HG02610 (cell line): ENCODE measurements at regions not wholly inside any gene's neighbourhood (a gene's known extent, or its start where the extent isn't known, plus 50 kb on each side); places are given as distances from the start of the nearest gene placed in this dataset.
"Not testable (repeated sequence)": the region's sequence is repeated elsewhere in the genome, so short reads cannot be mapped to it uniquely, and the experiment has no call there.

ENCODE experiments used
- ATAC-seq: cut with Tn5 transposase; IDR thresholded peaks from one replicate; pipeline ENCODE4 v1.9.1; 2021; ENCODE audit warnings: mild to moderate bottlenecking, moderate library complexity; ENCODE audit not compliant: unreplicated experiment

DNA sequence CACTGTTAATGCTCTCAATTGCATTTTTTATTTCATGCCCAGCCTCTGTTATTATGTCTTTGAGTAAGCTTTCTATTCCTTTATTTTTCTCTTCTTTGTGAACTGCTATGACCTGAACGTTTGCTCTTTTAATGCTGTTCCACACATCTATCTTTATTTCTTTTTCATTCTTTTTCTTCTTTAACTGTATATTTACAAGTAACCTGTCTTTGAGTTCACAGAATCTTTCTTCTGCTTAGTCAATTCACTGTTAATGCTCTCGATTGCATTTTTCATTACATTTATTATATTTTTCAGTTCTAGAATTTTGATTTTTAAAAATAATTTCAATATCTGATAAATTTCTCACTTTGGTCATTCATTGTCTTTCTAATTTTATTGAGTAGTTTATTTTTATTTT is 316.3 kb upstream of the MEF2C start:
- ATAC-seq, result no peak

DNA sequence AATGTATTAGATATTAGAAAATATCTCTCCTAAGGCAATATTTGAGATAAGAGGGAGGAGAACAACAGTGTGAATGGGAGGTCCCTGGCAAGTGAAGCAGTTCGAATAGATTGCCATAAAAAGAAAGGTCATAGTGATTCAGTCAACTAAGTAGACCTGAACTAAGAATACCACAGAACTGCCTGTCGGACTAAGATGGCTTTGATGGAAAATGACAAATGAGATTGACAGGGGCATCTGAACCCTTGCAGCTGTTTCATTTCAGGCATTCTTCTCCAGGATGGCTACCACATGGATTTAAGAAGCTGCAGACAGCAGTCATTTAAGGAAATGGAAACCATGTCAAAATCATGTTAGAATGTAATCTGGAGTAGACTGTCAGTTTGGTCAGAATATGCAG is 308.4 kb upstream of the MEF2C start:
- no peak for ATAC-seq

DNA sequence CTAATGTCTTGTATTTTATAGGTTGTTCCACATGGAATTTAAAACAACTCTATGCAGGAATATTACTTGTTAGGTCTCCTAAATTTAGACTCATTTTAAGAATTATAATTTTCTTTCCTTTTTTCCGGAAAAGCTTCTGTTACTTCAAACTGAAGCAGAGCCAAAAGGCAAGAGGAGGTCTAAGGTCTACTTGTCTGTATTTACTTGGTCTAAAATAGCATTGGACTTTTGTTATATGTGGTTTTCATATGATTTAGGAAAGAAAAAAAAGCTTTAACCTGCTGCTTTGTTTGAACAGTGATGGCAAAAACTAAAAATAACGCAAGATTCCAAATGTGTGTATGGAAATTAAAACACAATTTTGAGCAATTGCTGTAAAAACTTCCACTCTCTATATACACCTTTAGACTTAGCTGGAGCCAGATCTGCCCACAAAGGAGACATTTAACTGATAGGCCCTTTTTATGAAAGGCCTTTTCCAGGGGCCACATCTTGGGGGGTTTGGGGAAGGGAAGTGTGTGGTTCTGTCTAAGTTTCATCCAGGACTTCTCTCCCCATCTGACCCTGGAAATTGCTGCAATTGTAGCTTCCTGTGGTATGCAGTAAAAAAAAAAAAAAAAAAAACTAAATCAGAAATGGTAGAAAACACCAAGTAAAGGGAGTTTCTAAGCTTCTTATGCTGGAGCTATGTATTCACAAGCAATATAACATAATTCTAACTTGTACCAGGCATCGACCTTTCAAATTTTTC is 307.7 kb upstream of the MEF2C start:
- no peak for ATAC-seq

DNA sequence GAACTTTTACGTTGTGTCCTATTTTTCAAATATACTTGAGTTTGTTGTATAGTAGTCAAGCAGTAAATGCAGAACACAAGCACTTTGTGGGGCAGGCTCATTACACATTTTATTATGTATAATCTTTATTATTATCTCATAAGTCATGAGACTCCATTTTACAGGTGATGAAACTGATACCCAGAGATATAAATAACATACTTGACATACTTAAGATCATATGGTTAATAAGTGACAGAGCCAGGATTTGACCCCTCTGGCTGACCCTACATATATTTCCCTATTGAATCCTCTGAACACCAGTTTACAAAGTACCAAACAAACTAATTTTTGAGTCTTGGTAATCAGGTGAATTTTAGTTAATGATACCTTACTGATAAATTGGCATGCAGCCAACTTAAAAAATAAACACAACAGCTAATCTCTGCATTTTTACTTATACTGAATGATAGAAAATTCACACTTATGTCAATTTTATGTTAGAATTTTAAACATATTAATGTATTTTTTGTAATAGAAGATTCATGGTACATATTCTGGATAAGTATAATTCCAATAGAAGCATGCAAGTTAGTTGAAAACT is 305.0 kb upstream of the MEF2C start:
- no peak for ATAC-seq

DNA sequence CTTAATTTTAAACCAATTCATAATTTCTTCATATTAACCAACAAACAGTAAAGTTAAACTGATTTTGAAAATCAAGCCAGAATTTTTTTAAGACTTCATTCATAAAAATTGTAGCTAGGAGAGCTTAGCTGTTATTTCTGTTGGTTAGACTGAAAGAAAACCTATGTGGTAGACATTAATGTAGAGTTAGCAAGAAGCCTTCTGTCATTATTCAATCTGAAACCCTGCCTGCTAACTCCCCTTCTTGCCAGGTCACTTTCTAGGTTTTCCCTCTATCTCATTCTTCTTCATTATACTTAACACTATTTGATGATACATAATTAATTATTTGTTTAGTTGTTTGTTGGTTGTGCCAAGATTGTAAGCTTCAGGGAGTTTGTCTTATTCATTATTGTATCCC is 304.3 kb upstream of the MEF2C start:
- ATAC-seq, result no peak

DNA sequence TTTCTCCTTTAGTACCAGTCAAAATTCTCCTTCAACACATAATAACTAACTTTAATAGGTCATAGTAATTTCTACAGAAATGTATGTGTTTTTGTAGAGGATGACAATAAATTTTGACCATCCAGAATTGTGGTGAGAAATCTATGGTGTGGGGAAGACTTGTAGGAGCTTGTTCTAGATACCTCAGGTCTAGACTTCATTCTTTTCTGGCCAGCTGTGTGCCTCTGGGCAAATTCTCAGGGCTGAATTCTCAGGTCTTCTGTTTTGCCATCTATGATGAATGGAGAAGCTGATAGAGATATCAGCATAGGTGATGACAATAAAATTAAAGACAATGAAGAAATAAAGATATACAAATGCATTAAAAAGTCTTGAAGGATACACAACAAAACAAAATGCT is 298.6 kb upstream of the MEF2C start:
- ATAC-seq, result no peak

DNA sequence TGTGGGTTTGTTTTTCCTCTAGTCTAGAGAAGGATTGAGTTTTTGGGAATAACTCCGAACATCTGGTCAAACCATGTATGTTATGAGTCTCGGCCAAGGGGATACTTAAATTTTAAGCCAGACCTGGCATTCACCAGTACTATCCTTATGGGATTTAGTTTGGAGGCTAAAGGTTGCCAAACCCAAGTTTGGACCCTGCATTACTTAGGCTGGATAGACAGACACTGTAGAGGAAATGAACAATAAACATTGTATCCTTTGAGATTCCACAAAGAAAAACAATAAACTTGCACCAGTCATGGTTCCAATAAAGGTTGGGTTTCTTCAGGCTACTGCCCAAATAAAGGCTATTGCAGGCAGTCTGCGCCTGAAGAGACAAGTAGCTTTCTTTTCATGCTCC is 296.7 kb upstream of the MEF2C start:
- no peak for ATAC-seq

DNA sequence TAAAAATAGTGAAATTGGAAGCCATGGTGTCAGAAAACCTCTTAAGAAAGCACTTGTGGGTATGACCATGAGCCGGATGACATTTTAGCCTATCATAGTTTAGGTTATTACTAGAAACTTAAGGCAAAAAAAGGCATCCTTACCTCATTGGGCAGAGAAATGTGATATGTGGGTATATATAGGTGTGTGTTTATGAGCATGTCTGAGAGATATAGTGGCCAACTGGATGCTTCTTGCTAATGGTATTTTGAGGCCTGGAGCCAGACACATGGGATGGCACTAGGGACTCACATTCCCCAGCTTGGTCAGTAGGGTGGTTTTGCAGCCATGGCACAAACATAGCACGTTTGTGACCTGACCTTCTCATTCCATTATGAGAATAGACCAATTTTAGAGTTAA is 295.6 kb upstream of the MEF2C start:
- no peak for ATAC-seq

DNA sequence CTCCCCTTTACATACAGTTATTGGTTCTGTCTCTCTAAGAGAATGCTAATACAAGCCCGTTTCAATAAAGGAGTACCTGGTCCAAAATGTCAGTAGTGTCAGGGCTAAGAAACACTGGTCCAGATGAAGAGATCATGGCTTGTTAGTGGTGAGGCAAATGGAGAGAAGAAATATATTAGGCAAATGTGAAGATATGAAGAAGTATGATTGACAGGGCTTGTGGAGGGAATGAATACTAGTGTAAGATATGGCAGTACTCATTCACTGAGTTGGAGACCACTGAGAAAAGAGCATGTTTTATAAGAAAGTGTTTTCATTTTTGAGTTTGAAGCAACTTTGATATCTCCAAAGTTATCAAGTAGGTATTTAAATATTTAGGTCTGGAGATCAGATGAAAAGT is 290.5 kb upstream of the MEF2C start:
- ATAC-seq, result no peak

DNA sequence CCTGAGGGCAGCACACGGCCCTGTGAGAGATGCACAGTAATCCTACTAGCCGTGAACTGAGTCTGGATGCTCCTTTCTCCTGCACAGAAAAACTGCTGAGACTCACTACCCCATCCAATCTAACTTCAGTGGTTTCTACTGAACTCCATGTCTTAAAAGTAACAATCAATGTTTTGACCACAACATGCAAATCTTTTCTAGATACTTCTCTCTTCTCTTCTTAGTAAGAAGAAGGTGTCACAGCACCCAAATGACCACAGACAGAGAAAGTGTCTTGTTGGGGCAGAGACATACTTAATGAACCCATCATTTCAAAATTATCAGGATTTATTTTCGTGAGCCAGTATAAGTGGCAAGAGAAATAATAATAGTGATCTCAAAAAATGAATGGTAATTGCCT is 285.8 kb upstream of the MEF2C start:
- peak; percentile 91 for ATAC-seq

DNA sequence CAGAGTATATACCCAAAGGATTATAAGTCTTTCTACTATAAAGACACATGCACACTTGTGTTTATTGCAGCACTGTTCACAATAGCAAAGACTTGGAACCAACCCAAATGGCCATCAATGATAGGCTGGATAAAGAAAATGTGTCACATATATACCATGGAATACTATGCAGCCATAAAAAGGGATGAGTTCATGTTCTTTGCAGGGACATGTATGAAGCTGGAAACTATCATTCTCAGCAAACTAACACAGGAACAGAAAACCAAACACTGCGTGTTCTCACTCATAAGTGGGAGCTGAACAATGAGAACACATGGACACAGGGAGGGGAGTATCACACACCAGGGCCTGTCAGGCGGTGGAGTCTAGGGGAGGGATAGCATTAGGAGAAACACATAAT is 281.7 kb upstream of the MEF2C start:
- not testable (repeated sequence) for ATAC-seq

DNA sequence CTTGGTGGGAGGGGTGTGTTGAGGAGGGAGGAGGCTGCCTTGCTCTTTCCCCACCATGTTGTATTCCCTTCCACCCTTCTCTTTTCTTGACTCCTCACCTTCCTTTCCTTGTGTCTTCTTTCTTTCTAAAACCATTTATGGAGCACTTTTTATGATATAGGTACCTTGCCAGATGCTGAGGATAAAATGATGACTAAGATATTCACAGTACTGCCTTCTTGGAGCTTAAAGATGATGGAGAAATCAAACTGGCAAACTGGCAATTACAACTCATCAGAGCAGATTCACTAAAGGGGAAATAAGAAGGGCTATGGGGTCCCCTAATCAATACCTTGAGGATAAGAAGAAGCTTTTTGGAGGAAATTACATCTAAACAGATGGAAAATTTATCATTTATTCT is 273.2 kb upstream of the MEF2C start:
- no peak for ATAC-seq

DNA sequence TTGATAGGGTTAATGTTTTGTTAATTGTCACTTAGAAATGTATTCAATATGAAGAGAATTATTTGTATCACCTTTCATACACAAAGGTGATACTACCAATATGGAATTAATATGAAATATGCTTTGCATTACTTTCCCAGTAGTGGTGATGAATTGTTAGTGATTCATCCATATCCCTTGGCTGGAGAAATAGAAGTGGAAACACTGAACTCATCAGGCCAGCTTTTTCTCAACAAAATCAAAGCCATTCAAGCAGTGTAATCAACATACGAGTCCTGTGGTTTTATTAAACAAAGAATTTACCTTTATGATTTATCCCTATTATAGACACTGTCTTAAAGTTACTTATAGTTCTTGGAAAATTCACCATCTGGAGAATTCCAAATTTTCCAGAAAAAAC is 264.0 kb upstream of the MEF2C start:
- no peak for ATAC-seq

DNA sequence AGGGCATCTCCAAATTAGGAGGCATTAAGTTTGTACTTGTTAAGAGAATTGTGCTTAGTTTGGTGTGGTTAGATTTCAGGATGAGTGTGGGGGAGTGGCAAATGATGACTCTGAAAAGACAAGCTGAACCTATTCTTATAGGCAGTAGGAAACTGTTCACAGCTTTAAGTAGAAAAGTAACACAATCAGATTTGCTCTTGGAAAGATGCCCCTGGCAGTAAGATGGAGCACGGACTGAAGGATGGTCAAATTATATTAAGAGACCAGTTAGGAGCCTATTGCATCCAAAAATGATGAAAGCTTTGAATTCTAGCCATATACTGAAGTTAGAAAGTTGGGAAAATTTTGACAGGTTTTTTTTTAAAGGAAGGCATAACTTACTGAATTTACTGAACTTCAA is 254.2 kb upstream of the MEF2C start:
- no peak for ATAC-seq

DNA sequence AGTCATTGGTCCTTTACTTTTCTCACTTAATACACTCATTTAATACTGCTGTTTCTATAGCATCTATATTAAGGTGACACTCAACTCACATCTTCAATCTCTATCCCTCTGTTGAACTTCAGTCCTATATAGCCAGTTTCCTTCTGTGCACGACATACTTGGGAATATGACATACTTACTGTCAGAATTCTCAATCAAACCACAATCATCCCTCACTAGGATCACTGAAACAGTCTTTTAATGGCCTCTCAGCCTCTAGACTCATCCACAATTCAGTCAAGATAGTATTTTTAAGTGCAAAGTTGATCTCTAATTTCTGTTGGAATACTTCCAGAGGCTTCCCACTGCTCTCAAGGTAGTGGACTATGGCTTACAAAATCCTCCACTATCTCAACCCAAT is 251.0 kb upstream of the MEF2C start:
- ATAC-seq, result no peak

DNA sequence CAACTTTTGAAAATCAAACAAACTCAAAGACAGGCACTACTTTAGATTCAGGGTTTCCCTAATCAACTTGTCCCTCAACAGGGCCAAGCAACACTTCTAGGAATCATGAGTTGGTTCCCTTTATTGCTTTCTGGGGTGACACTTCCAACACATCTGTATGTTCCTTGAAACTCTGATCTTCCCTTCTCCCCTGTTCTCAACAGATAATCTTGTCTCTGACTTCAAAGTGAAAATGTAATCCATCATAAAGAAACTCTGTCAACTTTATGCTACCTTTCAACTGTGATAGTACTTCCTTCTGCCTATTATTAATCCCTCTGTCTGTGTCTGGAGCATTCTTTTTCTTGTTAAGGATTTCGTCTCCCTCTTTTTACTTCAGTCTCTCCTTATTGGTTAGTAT is 250.1 kb upstream of the MEF2C start:
- ATAC-seq, result no peak

DNA sequence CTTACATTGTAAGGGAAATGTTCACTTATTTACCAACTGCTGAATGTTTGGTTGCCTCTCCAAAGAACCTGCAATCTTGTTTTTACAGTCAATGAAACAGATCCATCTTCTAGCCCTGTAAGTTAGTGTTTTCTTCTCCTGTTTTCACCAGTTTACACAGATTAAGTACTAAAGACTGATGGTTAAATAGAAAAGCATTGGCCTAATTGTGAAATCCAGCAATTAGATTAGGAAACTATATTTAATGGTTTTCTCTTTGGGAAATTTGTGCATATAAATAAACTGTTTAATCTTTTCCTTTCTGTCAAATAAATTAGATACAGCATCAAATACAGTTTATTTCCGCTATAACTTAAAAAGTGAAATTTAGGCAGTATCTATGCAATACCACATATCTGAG is 247.9 kb upstream of the MEF2C start:
- no peak for ATAC-seq

DNA sequence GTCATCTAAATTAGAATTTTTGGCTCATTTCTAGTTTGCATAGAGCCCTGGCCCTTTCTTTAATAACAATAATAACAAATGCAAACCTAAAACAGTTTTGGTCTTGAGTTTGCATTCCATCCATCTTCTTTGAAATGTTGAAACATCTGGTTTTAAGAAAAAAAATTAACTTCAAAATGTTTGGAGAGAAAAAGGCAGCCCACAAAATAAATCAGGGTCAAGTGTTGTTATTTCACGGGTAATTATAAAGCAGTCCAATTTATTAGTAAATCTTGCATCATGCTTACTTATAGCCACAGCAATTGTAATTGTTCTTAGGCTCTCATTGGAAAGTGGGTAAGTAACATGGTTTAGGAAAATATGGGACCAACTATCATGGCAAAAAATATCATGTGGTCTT is 247.0 kb upstream of the MEF2C start:
- ATAC-seq, result no peak

DNA sequence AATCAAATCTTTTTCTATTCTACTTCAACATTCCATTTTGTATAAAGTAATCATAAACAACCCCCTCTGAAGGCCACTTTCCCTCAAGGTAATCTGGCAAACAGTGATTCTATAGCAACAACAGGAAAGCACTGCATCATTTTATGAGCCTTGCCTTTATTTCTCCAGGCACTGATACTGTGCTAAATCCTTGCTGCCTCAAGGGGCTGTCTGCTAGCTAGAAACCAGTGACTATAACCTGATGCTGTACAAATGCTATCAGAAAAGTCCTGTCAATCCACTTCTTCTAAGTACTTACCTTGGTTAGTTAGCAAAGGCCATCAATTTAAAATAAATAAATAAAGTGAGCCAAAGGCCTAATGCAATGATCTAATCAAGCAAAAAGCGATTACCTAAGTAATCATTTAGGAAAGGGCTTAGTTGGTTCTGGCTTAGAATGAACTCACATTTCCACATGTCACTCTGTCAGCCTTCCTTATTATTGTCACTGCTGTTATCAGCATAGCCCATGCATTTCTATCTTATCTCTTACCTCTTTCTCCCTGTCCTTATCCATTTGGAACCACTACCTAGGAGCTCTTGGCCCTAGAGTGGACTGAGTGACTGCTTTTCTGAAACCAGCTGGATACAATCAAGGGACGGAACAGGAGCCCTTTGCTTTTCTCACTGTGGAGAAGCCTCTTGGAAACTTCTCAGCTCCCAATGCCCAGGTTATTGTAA is 246.1 kb upstream of the MEF2C start:
- no peak for ATAC-seq

DNA sequence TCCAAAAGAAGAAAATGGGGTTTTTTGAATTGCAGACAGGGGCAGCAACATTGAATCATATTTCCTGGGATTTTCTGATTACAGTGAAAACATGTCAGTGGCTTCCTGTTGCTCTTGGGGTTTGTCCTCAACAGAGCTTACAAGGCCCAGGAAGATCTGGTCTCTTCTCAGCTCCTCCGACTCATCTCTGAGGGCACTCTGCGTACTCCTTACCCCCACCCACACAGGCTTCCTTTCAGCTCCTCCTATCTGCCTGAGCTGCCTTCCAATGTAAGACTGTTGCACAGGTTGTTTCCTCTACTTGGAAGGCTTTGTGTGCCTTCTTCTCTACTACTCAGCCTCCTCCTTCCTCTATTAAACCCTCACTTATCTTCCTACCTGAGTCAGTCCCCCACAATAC is 245.1 kb upstream of the MEF2C start:
- no peak for ATAC-seq

DNA sequence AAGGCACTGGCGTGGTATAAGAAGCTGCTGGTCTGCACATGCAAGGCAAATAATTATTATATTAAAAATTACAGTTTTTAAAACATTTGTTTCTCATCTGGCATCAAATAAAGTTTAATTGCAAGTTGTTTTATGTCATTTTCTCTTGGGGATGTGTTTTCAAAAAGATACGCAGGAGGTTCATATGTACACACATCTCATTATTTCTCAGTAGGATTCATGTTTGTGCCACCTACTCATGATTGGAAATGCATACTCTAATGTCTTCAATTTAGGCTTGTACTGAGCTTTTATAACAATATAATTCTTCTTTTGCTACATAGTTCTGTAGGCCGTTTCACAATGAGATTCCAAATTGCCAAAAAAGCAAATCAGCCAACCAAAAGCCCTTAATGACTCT is 244.2 kb upstream of the MEF2C start:
- ATAC-seq, result no peak

DNA sequence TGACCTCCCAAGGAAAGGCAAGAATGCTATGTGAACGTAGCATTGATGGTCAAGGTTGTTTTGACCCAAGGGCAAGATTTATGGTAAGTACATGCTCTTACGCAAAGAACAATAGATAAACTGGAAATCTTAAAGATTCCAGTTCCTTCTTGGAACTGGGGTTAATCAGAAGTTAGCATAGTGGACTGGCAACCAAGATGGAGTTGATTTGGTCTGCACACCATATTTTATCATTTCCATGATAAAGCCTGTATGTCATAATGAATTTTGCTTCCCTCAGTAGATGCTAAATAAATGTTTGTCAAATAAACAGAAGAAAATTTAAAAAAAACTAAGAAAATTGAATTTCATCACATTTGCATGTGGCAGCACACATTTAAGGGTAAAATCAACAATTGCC is 242.4 kb upstream of the MEF2C start:
- ATAC-seq, result no peak
